ENCODE measurements at regions not wholly inside any gene's neighbourhood (a gene's known extent, or its start where the extent isn't known, plus 50 kb on each side); places are given as distances from the start of the nearest gene placed in this dataset.

- Histone ChIP-seq H3K27me3 (replicated peaks in 1 of 2; ENCODE audit: control insufficient read depth in 2 of 2, insufficient read depth in 2 of 2, low read length in 1 of 2) (no peaks in the 10 kb centered on the region), H3K36me3 (ENCODE audit: control insufficient read depth in 2 of 2, insufficient read depth in 2 of 2, low read length in 1 of 2) (no peaks in the 10 kb centered on the region), H3K9me3 (replicated peaks; ENCODE audit: control insufficient read depth, insufficient read depth, low read length) (no peaks in the 10 kb centered on the region), H3K9ac (ENCODE audit: control insufficient read depth, insufficient read depth, low read length) (no peak overlapping the region), H4K20me1 (ENCODE audit: control insufficient read depth, insufficient read depth) (no peaks in the 10 kb centered on the region), H3K4me3 (no peak overlapping the region), H3K4me1 (ENCODE audit: control insufficient read depth, insufficient read depth, low read length) (no peaks in the 10 kb centered on the region; the same call in 1 of the 2 replicates), H2AFZ (ENCODE audit: control insufficient read depth, low read depth, low read length) (no peak overlapping the region), H3K4me2 (ENCODE audit: control insufficient read depth, insufficient read depth) (no peak overlapping the region), H3K79me2 (ENCODE audit: control insufficient read depth, insufficient read depth, low read length) (no peaks in the 10 kb centered on the region), H3K27ac (ENCODE audit: control insufficient read depth, insufficient read depth) (no peak overlapping the region)
- ChIA-PET RAD21 (ENCODE audit: unreplicated experiment) (no interaction called here), POLR2A (no interaction called here), SMC1A (ENCODE audit: uncharacterized antibody, unreplicated experiment) (no interaction called here), CTCF (interaction anchor here (0.7 kb wide), 1 partner anchor 17 kb away, joined by 3 read pairs; no protein-coding TSS in a partner anchor)
- FAIRE-seq (no peak), DNase-seq (ENCODE audit: low read depth, low spot score) (no peak), ATAC-seq (no peak)
- 88% methylated on average over 4 of the region's 4 CpGs for WGBS (ENCODE audit: insufficient coverage, insufficient replicate concordance, low lambda C conversion rate, missing lambda C conversion rate)
- in situ Hi-C loops (cut with MboI): no loop called here
- BruUV-seq (replicated peaks): no TSS peak
- intact Hi-C loops (cut with micrococcal nuclease; ENCODE audit: unreplicated experiment): no loop called here
- TF ChIP-seq NR2C2 (IDR thresholded peaks at IDR 0.05; ENCODE audit: borderline replicate concordance, control insufficient read depth, insufficient read length, low read depth) (no peak), ATF3 (IDR thresholded peaks at IDR 0.05; ENCODE audit: borderline replicate concordance, extremely low read depth, low read depth, low read length) (no peak), ZSCAN29 (IDR thresholded peaks at IDR 0.05) (no peak), FOS (IDR thresholded peaks at IDR 0.05; ENCODE audit: borderline replicate concordance, extremely low read depth, insufficient read length) (no peak), RUNX3 (IDR thresholded peaks at IDR 0.05; ENCODE audit: low read length) (no peak), MYC (IDR thresholded peaks at IDR 0.05; ENCODE audit: insufficient read depth, insufficient read length, insufficient replicate concordance, low read length, severe bottlenecking) (no peak), KAT2A (conservative IDR thresholded peaks at IDR 0.05; ENCODE audit: control insufficient read depth, low read depth, low read length) (no peak), ZNF687 (IDR thresholded peaks at IDR 0.05) (no peak), GABPA (IDR thresholded peaks at IDR 0.05; ENCODE audit: low read depth) (no peak), IKZF1 (conservative IDR thresholded peaks at IDR 0.05) (no peak), CBX5 (IDR thresholded peaks at IDR 0.05; ENCODE audit: low read depth) (no peak), SIN3A (IDR thresholded peaks at IDR 0.05; ENCODE audit: low read depth, low read length) (no peak), TBL1XR1 (IDR thresholded peaks at IDR 0.05; ENCODE audit: low read depth, low read length) (no peak), KDM1A (IDR thresholded peaks at IDR 0.05; ENCODE audit: borderline replicate concordance) (no peak), ZBTB40 (IDR thresholded peaks at IDR 0.05; ENCODE audit: borderline replicate concordance) (no peak), USF2 (IDR thresholded peaks at IDR 0.05; ENCODE audit: borderline replicate concordance, low read depth, low read length) (no peak)
Observed at GRCh38 chr1:244305776-244306341, 145.8 kb downstream of the ADSS2 start.
